ENCODE measurements at regions not wholly inside any gene's neighbourhood (a gene's known extent, or its start where the extent isn't known, plus 50 kb on each side); places are given as distances from the start of the nearest gene placed in this dataset.

- Histone ChIP-seq H3K4me1 (ENCODE audit: control insufficient read depth in 1 of 2, insufficient read depth in 2 of 2, low read depth in 1 of 2, low read length in 1 of 2) (no peaks in the 10 kb centered on the region; a peak in 2 of 4 replicates), H3K9me2 (no peaks in the 10 kb centered on the region), H3F3A (replicated peaks; ENCODE audit: insufficient read depth) (no peaks in the 10 kb centered on the region), H3K27me3 (ENCODE audit: insufficient read depth) (no peaks in the 10 kb centered on the region; the same call in 1 of the 2 replicates), H3K9ac (no peak overlapping the region), H3K9me3 (no peaks in the 10 kb centered on the region), H4K20me1 (ENCODE audit: insufficient read depth) (no peaks in the 10 kb centered on the region), H2AFZ (ENCODE audit: low read depth) (no peak overlapping the region), H3K36me3 (replicated peaks in 1 of 2; ENCODE audit: control insufficient read depth in 1 of 2, insufficient read depth in 2 of 2, low read length in 1 of 2) (no peaks in the 10 kb centered on the region), H3K79me2 (ENCODE audit: insufficient read depth) (no peaks in the 10 kb centered on the region), H3K4me3 (ENCODE audit: low read depth in 2 of 2, low read length in 1 of 2) (no peak overlapping the region), H3K4me2 (no peak overlapping the region), H3K27ac (ENCODE audit: low read depth in 2 of 2, low read length in 1 of 2) (no peak overlapping the region)
- DNase-seq, result no peak
- ChIA-PET POLR2A (no interaction called here), CTCF (interaction anchor here (0.6 to 1.3 kb wide), 2 partner anchors 93 to 257 kb away, joined by 3 read pairs; partner anchors contain the start of gene SNX18)
- WGBS (ENCODE audit: low lambda C conversion rate), result 65% methylated on average over 9 of the region's 10 CpGs
- TF ChIP-seq USF1 (IDR thresholded peaks at IDR 0.05; ENCODE audit: borderline replicate concordance, low read depth) (no peak), ZBTB33 (IDR thresholded peaks at IDR 0.05; ENCODE audit: borderline replicate concordance, low read depth) (no peak), TEAD4 (IDR thresholded peaks at IDR 0.05; ENCODE audit: borderline replicate concordance, insufficient read depth) (no peak), FOSL2 (IDR thresholded peaks at IDR 0.05; ENCODE audit: borderline replicate concordance, low read depth) (no peak), EP300 (IDR thresholded peaks at IDR 0.05; ENCODE audit: borderline replicate concordance in 1 of 2, low read depth in 1 of 2, low read length in 1 of 2) (no peak), SIN3A (IDR thresholded peaks at IDR 0.05; ENCODE audit: borderline replicate concordance, low read depth, low read length) (no peak), NRF1 (IDR thresholded peaks at IDR 0.05; ENCODE audit: low read depth, low read length) (no peak), NFIC (IDR thresholded peaks at IDR 0.05; ENCODE audit: borderline replicate concordance) (no peak), MXI1 (IDR thresholded peaks at IDR 0.05; ENCODE audit: low read depth, low read length) (no peak), POLR2AphosphoS5 (IDR thresholded peaks at IDR 0.05; ENCODE audit: low read depth, low read length) (no peak), IRF3 (IDR thresholded peaks at IDR 0.05; ENCODE audit: low read depth, low read length) (no peak), PBX3 (IDR thresholded peaks at IDR 0.05) (no peak)
Observed at GRCh38 chr5:54774281-54775170, 210.9 kb downstream of the ESM1 start.

Measured in SK-N-SH (cell line).